Natural killer cell (primary cell): ENCODE measurements at regions not wholly inside any gene's neighbourhood (a gene's known extent, or its start where the extent isn't known, plus 50 kb on each side); places are given as distances from the start of the nearest gene placed in this dataset.

Experiments used
- ATAC-seq, 3 donors: fragments of 150-1000 bp in 2 of 3; fragments of 200-7000 bp in 1 of 3; cut with Tn5 transposase; 1 replicate in 1 of 3; 2 replicates in 2 of 3; pipeline ENCODE4 v1.10.0; 2021; ENCODE audit warnings: mild to moderate bottlenecking in 2 of 3, moderate library complexity in 2 of 3
- DNase-seq, 2 donors: peaks; one replicate each; pipeline versions ENCODE4 v3.0.0 to v3.0.0-alpha.2; 2013 to 2021; ENCODE audit warnings: mixed read lengths in 1 of 2
- H3K27ac ChIP-seq: one replicate; pipeline ENCODE4 v1.5.1; 2013; ENCODE audit warnings: mild to moderate bottlenecking, low read length
- H3K27me3 ChIP-seq: one replicate; pipeline ENCODE4 v1.6.1; 2013; ENCODE audit warnings: low read length; ENCODE audit not compliant: control insufficient read depth, insufficient read depth
- H3K36me3 ChIP-seq: one replicate; pipeline ENCODE4 v1.6.1; 2013; ENCODE audit warnings: low read length; ENCODE audit not compliant: control insufficient read depth, insufficient read depth
- H3K4me1 ChIP-seq: one replicate; pipeline ENCODE4 v1.6.1; 2013; ENCODE audit warnings: low read length; ENCODE audit not compliant: control insufficient read depth, insufficient read depth
- H3K4me3 ChIP-seq: one replicate; pipeline ENCODE4 v1.5.1; 2013; ENCODE audit warnings: low read length
- H3K9me3 ChIP-seq: one replicate; pipeline ENCODE4 v1.6.1; 2013; ENCODE audit warnings: low read length; ENCODE audit not compliant: control insufficient read depth, insufficient read depth
- H3K27ac Mint-ChIP-seq, 2 donors: one replicate each; pipeline ENCODE4 v1.8.0; 2022; ENCODE audit warnings: mild to moderate bottlenecking in 2 of 2, mixed read lengths in 2 of 2, moderate library complexity in 1 of 2
- H3K27me3 Mint-ChIP-seq, 2 donors: one replicate each; pipeline ENCODE4 v1.8.0; 2022; ENCODE audit warnings: low read depth in 2 of 2, mixed read lengths in 2 of 2
- H3K36me3 Mint-ChIP-seq: one replicate; pipeline ENCODE4 v1.8.0; 2022; ENCODE audit warnings: mixed read lengths
- H3K4me1 Mint-ChIP-seq, 2 donors: one replicate each; pipeline ENCODE4 v1.8.0; 2022; ENCODE audit warnings: mixed read lengths in 2 of 2
- H3K4me3 Mint-ChIP-seq: one replicate; pipeline ENCODE4 v1.8.0; 2022; ENCODE audit warnings: mild to moderate bottlenecking, moderate library complexity, mixed read lengths
- H3K9me3 Mint-ChIP-seq, 2 donors: one replicate each; pipeline ENCODE4 v1.8.0; 2022; ENCODE audit warnings: mixed read lengths in 2 of 2
- WGBS: methylation state at CpG from one replicate; pipeline ENCODE4 v1.1.7; 2013; ENCODE audit warnings: missing lambda C conversion rate; ENCODE audit not compliant: insufficient coverage; 5-methylcytosine and 5-hydroxymethylcytosine counted together
- intact Hi-C: fragments of 100-400 bp; cut with micrococcal nuclease; formaldehyde crosslinking; loops from one replicate; pipeline ENCODE4 v1.14.2; 2022
- TF ChIP-seq, protein P1 (sequence below): fragments of 200-600 bp; IDR thresholded peaks from one replicate; pipeline ENCODE4 v1.8.0; 2022; ENCODE audit warnings: antibody characterized with exemption

DNA sequence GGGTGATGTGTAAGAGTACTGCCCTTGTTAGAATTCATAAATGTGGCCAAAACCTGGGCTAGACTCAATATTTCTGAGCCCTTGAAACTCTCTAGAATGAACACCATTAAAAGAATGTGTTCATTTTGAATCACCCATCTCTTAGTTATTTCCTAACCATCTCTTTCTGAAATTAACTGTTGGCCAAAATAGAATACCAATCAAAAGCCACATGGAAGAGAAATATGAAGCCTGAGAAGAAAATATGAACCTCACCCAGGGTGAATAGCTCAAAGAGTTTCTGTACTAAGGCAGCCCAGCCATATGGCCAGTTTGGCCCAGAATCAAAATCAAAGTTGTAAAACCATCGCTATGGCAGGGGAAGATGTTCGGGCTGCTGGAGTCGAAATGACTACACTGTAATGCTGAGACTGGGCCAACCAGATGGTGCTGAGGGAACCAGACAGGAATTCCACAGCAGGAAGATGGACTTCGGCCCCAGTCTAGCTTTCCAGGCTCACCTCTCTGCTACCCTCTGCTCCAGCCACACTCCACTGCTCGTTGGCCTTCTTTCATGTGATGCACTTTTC lies 154.3 kb upstream of the ZFHX3 start:
- DNase-seq (no peak), ATAC-seq (no peak)
- WGBS, result 79% methylated on average over 5 of the region's 5 CpGs
- Mint-ChIP-seq H3K36me3 (no peaks in the 10 kb centered on the region), H3K27me3 (peaks cover 5 to 29% of the 10 kb centered on the region in 2 donors), H3K4me3 (no peak overlapping the region), H3K27ac (no peak overlapping the region), H3K4me1 (no peaks in the 10 kb centered on the region), H3K9me3 (no peaks in the 10 kb centered on the region)
- Histone ChIP-seq H3K36me3 (no peaks in the 10 kb centered on the region), H3K4me3 (no peak overlapping the region), H3K27me3 (no peaks in the 10 kb centered on the region), H3K4me1 (no peaks in the 10 kb centered on the region), H3K27ac (no peak overlapping the region), H3K9me3 (no peaks in the 10 kb centered on the region)
- TF ChIP-seq, protein P1, sequence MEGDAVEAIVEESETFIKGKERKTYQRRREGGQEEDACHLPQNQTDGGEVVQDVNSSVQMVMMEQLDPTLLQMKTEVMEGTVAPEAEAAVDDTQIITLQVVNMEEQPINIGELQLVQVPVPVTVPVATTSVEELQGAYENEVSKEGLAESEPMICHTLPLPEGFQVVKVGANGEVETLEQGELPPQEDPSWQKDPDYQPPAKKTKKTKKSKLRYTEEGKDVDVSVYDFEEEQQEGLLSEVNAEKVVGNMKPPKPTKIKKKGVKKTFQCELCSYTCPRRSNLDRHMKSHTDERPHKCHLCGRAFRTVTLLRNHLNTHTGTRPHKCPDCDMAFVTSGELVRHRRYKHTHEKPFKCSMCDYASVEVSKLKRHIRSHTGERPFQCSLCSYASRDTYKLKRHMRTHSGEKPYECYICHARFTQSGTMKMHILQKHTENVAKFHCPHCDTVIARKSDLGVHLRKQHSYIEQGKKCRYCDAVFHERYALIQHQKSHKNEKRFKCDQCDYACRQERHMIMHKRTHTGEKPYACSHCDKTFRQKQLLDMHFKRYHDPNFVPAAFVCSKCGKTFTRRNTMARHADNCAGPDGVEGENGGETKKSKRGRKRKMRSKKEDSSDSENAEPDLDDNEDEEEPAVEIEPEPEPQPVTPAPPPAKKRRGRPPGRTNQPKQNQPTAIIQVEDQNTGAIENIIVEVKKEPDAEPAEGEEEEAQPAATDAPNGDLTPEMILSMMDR, result no peak
- intact Hi-C loops, result no loop called here

DNA sequence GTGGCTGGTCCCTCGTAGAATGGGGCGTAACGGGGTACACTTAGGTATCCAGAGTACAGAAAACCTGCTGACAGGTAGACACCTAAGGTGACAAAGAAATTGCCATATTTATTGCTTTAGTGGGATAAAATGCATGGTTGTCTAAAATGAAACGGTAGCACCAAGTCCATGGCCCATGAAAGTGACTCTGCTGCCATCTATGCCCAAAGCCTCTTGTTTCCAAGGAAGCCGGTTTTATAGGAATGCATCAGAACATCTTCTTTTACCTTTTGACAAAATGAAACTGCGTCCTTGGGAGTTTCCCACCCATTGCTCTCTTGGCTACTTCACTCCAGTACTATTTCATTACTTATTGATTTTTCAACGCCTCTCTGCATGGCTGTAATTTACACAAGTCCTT lies 151.3 kb upstream of the ZFHX3 start:
- Mint-ChIP-seq H3K27ac (no peak overlapping the region), H3K4me3 (no peak overlapping the region), H3K4me1 (no peaks in the 10 kb centered on the region), H3K9me3 (no peaks in the 10 kb centered on the region), H3K36me3 (no peaks in the 10 kb centered on the region), H3K27me3 (peaks cover 8 to 21% of the 10 kb centered on the region in 2 donors)
- intact Hi-C loops, result loop anchor here (2.0 to 5.0 kb wide), 2 partner anchors 68 to 797 kb away; no protein-coding TSS in a partner anchor
- DNase-seq (no peak), ATAC-seq (no peak)
- Histone ChIP-seq H3K36me3 (no peaks in the 10 kb centered on the region), H3K27me3 (no peaks in the 10 kb centered on the region), H3K4me3 (no peak overlapping the region), H3K9me3 (no peaks in the 10 kb centered on the region), H3K4me1 (no peaks in the 10 kb centered on the region), H3K27ac (no peak overlapping the region)
- TF ChIP-seq, protein P1, result no peak
- 80% methylated on average over 7 of the region's 7 CpGs for WGBS

DNA sequence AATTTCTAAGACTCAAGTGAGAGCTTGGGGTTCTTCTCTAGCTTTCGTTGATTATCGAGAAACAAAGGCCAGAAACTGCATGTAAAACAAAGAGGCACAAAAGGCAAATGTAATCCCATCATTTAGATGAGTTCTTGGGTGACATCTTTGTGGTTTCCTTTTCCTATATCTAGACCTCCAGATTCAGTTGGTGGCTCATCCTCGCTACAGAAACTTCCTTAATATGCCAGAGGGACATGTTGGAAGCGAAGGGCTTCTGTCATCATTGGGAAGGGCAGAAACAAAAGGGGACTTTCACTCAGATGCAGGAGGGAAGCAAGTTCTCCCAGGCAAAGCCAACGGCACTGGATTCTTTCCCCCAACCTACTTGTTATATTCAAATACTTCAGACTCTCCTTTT lies 150.6 kb upstream of the ZFHX3 start:
- H3K36me3 Mint-ChIP-seq, result no peaks in the 10 kb centered on the region
- H3K4me3 ChIP-seq, result no peak overlapping the region
- no peaks in the 10 kb centered on the region for H3K4me1 ChIP-seq
- H3K27me3 ChIP-seq, result no peaks in the 10 kb centered on the region
- TF ChIP-seq, protein P1, result no peak
- no peak overlapping the region for H3K4me3 Mint-ChIP-seq
- no peaks in the 10 kb centered on the region for H3K9me3 Mint-ChIP-seq
- intact Hi-C loops, result loop anchor here (2.0 to 5.0 kb wide), 2 partner anchors 68 to 796 kb away; no protein-coding TSS in a partner anchor
- no peak for ATAC-seq
- 69% methylated on average over 4 of the region's 5 CpGs for WGBS
- H3K36me3 ChIP-seq, result no peaks in the 10 kb centered on the region
- H3K9me3 ChIP-seq, result no peaks in the 10 kb centered on the region
- H3K27ac ChIP-seq, result no peak overlapping the region
- no peaks in the 10 kb centered on the region for H3K4me1 Mint-ChIP-seq
- H3K27me3 Mint-ChIP-seq, result peaks cover 8 to 20% of the 10 kb centered on the region in 2 donors
- no peak overlapping the region for H3K27ac Mint-ChIP-seq
- no peak for DNase-seq

DNA sequence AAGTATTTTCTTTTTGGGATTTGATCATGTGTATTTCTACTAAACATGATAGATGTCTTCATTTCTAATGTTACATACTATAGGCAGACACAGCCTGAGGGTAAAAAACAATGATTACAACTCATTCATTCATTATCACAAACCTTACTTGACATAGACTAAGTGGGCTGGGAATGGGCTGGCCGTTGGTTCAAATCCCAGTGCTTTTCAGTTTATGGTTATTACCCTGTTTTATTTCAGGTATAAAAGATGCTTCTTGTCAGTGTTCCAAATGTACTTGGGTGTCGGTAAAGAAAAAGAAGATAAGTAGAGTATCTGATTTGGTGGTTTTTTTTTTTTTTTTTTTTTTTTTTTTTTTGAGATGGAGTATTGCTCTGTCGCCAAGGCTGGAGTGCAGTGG lies 149.7 kb upstream of the ZFHX3 start:
- H3K4me1 ChIP-seq, result no peaks in the 10 kb centered on the region
- H3K4me3 Mint-ChIP-seq, result no peak overlapping the region
- WGBS, result 95% methylated on average over 3 of the region's 3 CpGs
- ATAC-seq, result no peak
- no peaks in the 10 kb centered on the region for H3K36me3 ChIP-seq
- no peaks in the 10 kb centered on the region for H3K27me3 ChIP-seq
- no peaks in the 10 kb centered on the region for H3K9me3 Mint-ChIP-seq
- no peak overlapping the region for H3K4me3 ChIP-seq
- TF ChIP-seq, protein P1, result no peak
- no peak overlapping the region for H3K27ac ChIP-seq
- H3K27me3 Mint-ChIP-seq, result peaks cover 6 to 11% of the 10 kb centered on the region in 2 donors
- H3K27ac Mint-ChIP-seq, result no peak overlapping the region
- no peaks in the 10 kb centered on the region for H3K4me1 Mint-ChIP-seq
- intact Hi-C loops, result loop anchor here (2.0 to 5.0 kb wide), 2 partner anchors 695 to 795 kb away; no protein-coding TSS in a partner anchor
- H3K9me3 ChIP-seq, result no peaks in the 10 kb centered on the region
- DNase-seq, result no peak
- no peaks in the 10 kb centered on the region for H3K36me3 Mint-ChIP-seq
